SK-N-SH treated with all-trans-retinoic acid at 6 μM for 48 hours (cell line): ENCODE measurements at regions not wholly inside any gene's neighbourhood (a gene's known extent, or its start where the extent isn't known, plus 50 kb on each side); places are given as distances from the start of the nearest gene placed in this dataset.

Experiments used
- ATAC-seq: fragments of 200-7000 bp; cut with Tn5 transposase; 3 replicates; pipeline ENCODE4 v1.9.1; 2020; ENCODE audit warnings: mild to moderate bottlenecking, moderate library complexity
- ARNTL ChIP-seq: fragments of 450-650 bp; formaldehyde crosslinking; IDR thresholded peaks from 2 replicates; pipeline ENCODE4 v1.5.0; 2020; ENCODE audit warnings: low read depth, mild to moderate bottlenecking, moderate library complexity, borderline replicate concordance
- CREB5 ChIP-seq: fragments of 250-450 bp; sonication (Bioruptor Pico); IDR thresholded peaks from 2 replicates; pipeline ENCODE4 v1.5.1; 2020; ENCODE audit warnings: low read depth, mild to moderate bottlenecking, moderate library complexity
- CSDC2 ChIP-seq: fragments of 250-450 bp; sonication (Bioruptor Pico); IDR thresholded peaks from 2 replicates; pipeline ENCODE4 v1.5.0; 2020; ENCODE audit warnings: mild to moderate bottlenecking, moderate library complexity
- CSRNP3 ChIP-seq: fragments of 250-450 bp; sonication (Bioruptor Pico); IDR thresholded peaks from 2 replicates; pipeline ENCODE4 v1.5.1; 2021; ENCODE audit warnings: mild to moderate bottlenecking, moderate library complexity
- ESRRG ChIP-seq: fragments of 250-450 bp; sonication (Bioruptor Pico); IDR thresholded peaks from 2 replicates; pipeline ENCODE4 v1.6.1; 2021; ENCODE audit warnings: mild to moderate bottlenecking
- GLIS3 ChIP-seq: fragments of 250-450 bp; sonication (Bioruptor Pico); IDR thresholded peaks from 2 replicates; pipeline ENCODE4 v1.5.0; 2020; ENCODE audit warnings: mild to moderate bottlenecking, moderate library complexity
- PATZ1 ChIP-seq: fragments of 250-450 bp; sonication (Bioruptor Pico); IDR thresholded peaks from 2 replicates; pipeline ENCODE4 v1.8.0; 2020; ENCODE audit warnings: mild to moderate bottlenecking, moderate library complexity, borderline replicate concordance
- PPARA ChIP-seq: fragments of 250-450 bp; sonication (Bioruptor Pico); IDR thresholded peaks from 2 replicates; pipeline ENCODE4 v1.5.0; 2020; ENCODE audit warnings: mild to moderate bottlenecking, borderline replicate concordance
- RARB ChIP-seq: fragments of 250-450 bp; sonication (Bioruptor Pico); IDR thresholded peaks from 2 replicates; pipeline ENCODE4 v1.8.0; 2021; ENCODE audit warnings: mild to moderate bottlenecking, moderate library complexity
- SNAI2 ChIP-seq: fragments of 250-450 bp; sonication (Bioruptor Pico); IDR thresholded peaks from 2 replicates; pipeline ENCODE4 v1.5.0; 2020; ENCODE audit warnings: mild to moderate bottlenecking, moderate library complexity
- TCF4 ChIP-seq: fragments of 250-450 bp; sonication (Bioruptor Pico); IDR thresholded peaks from 2 replicates; pipeline ENCODE4 v1.8.0; 2021; ENCODE audit warnings: mild to moderate bottlenecking, moderate library complexity, borderline replicate concordance
- TSHZ2 ChIP-seq: fragments of 250-450 bp; sonication (Bioruptor Pico); IDR thresholded peaks from 2 replicates; pipeline ENCODE4 v1.5.0; 2020; ENCODE audit warnings: mild to moderate bottlenecking, moderate library complexity
- ZC3H10 ChIP-seq: fragments of 250-450 bp; sonication (Bioruptor Pico); IDR thresholded peaks from 2 replicates; pipeline ENCODE4 v1.5.1; 2021; ENCODE audit warnings: mild to moderate bottlenecking, moderate library complexity
- ZFP3 ChIP-seq: fragments of 250-450 bp; sonication (Bioruptor Pico); IDR thresholded peaks from 2 replicates; pipeline ENCODE4 v1.5.0; 2020; ENCODE audit warnings: mild to moderate bottlenecking, moderate library complexity
- ZFP30 ChIP-seq: fragments of 450-650 bp; formaldehyde crosslinking; IDR thresholded peaks from 2 replicates; pipeline ENCODE4 v1.5.0; 2022; ENCODE audit warnings: mild to moderate bottlenecking, moderate library complexity
- ZNF70 ChIP-seq: fragments of 450-650 bp; formaldehyde crosslinking; IDR thresholded peaks from 2 replicates; pipeline ENCODE4 v1.5.0; 2020; ENCODE audit warnings: mild to moderate bottlenecking, moderate library complexity
- TF ChIP-seq, protein P1 (sequence below): fragments of 250-450 bp; sonication (Bioruptor Pico); IDR thresholded peaks from 2 replicates; pipeline ENCODE4 v1.8.0; 2021; ENCODE audit warnings: low read depth, mild to moderate bottlenecking, moderate library complexity, borderline replicate concordance

GRCh38 chr10:78740976-78741915 is 327.5 kb upstream of the ZMIZ1 start (continued):
- TF ChIP-seq, protein P1, sequence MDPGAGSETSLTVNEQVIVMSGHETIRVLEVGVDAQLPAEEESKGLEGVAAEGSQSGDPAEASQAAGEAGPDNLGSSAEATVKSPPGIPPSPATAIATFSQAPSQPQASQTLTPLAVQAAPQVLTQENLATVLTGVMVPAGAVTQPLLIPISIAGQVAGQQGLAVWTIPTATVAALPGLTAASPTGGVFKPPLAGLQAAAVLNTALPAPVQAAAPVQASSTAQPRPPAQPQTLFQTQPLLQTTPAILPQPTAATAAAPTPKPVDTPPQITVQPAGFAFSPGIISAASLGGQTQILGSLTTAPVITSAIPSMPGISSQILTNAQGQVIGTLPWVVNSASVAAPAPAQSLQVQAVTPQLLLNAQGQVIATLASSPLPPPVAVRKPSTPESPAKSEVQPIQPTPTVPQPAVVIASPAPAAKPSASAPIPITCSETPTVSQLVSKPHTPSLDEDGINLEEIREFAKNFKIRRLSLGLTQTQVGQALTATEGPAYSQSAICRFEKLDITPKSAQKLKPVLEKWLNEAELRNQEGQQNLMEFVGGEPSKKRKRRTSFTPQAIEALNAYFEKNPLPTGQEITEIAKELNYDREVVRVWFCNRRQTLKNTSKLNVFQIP: no peak
- TF ChIP-seq ZNF70: no peak
- TF ChIP-seq CSDC2 (CRISPR knock-in tag): no peak
- TF ChIP-seq, all 23 proteins: peak for 0

GRCh38 chr10:78742406-78742729 is 326.4 kb upstream of the ZMIZ1 start:
- ATAC-seq: no peak
- TF ChIP-seq SNAI2 (CRISPR knock-in tag) (no peak), ZFP3 (peak; percentile 90)

- peak; percentile 76 for ATAC-seq
- TF ChIP-seq ZFP3: no peak
- TF ChIP-seq CSRNP3 (CRISPR knock-in tag): no peak
- peak; percentile 39; the same call in 1 of the 2 replicates for TF ChIP-seq ZNF70
- no peak for TF ChIP-seq PPARA (CRISPR knock-in tag)
- no peak for TF ChIP-seq RARB
- peak; percentile 79 for TF ChIP-seq SNAI2 (CRISPR knock-in tag)
- TF ChIP-seq ZC3H10: no peak
- TF ChIP-seq TSHZ2 (CRISPR knock-in tag): peak; percentile 97
- no peak for TF ChIP-seq ZFP30 (CRISPR knock-in tag)
- TF ChIP-seq, protein P1: no peak
- no peak for TF ChIP-seq PATZ1 (CRISPR knock-in tag)
- TF ChIP-seq CREB5 (CRISPR knock-in tag): no peak
- TF ChIP-seq TCF4: peak; percentile 91
These were observed 325.8 kb upstream of the ZMIZ1 start for GRCh38 chr10:78742730-78743615.

GRCh38 chr10:78744056-78744455 is 324.7 kb upstream of the ZMIZ1 start:
- ATAC-seq: no peak
- TF ChIP-seq ESRRG (no peak), ARNTL (CRISPR knock-in tag) (no peak), PATZ1 (CRISPR knock-in tag) (no peak), CREB5 (CRISPR knock-in tag) (no peak), GLIS3 (no peak), PPARA (CRISPR knock-in tag) (no peak)
- TF ChIP-seq, protein P1: no peak
